ENCODE measurements at regions not wholly inside any gene's neighbourhood (a gene's known extent, or its start where the extent isn't known, plus 50 kb on each side); places are given as distances from the start of the nearest gene placed in this dataset.

- no peaks in the 10 kb centered on the region for H4K20me1 ChIP-seq (ENCODE audit: low read length)
- H3K27me3 ChIP-seq (ENCODE audit: low read length) = peaks cover 21% of the 10 kb centered on the region
- H3K4me2 ChIP-seq (ENCODE audit: low read length) = no peak overlapping the region
- H3K9ac ChIP-seq (ENCODE audit: low read length) = no peak overlapping the region
- intact Hi-C loops (cut with micrococcal nuclease) = no loop called here
- H3K36me3 ChIP-seq (ENCODE audit: low read depth, low read length) = no peaks in the 10 kb centered on the region
- no peaks in the 10 kb centered on the region for H3K9me3 ChIP-seq (ENCODE audit: low read length)
- H3K4me3 ChIP-seq (ENCODE audit: low read length) = no peak overlapping the region
- no peak for ATAC-seq
- no peak overlapping the region for H3K27ac ChIP-seq (ENCODE audit: low read length)
- no peaks in the 10 kb centered on the region for H3F3A ChIP-seq (ENCODE audit: low read length, unreplicated experiment)
- no peak overlapping the region for H2AFZ ChIP-seq (ENCODE audit: low read length)
- POLR2A ChIA-PET (ENCODE audit: unreplicated experiment) = no interaction called here
- no peaks in the 10 kb centered on the region for H3K9me2 ChIP-seq (replicated peaks; ENCODE audit: low read length)
- TF ChIP-seq CTCF (conservative IDR thresholded peaks at IDR 0.05; ENCODE audit: low read depth, low read length) = no peak
- no peak for TF ChIP-seq EZH2 (IDR thresholded peaks at IDR 0.05; ENCODE audit: low read length, unreplicated experiment)
- TF ChIP-seq EZH2phosphoT487 (IDR thresholded peaks at IDR 0.05; ENCODE audit: borderline replicate concordance, low read length) = no peak
- no peaks in the 10 kb centered on the region for H3K4me1 ChIP-seq (ENCODE audit: insufficient read depth, low read length)
- CTCF ChIA-PET = no interaction called here
- H3K79me2 ChIP-seq (ENCODE audit: low read length) = no peaks in the 10 kb centered on the region
- BruUV-seq (replicated peaks) = no TSS peak
- DNase-seq = no peak
Measured at GRCh38 chr5:52520171-52520570, 267.5 kb upstream of the ITGA1 start.

GRCh38 chr5:52521236-52521635 is 266.5 kb upstream of the ITGA1 start:
- no peaks in the 10 kb centered on the region for H3K36me3 ChIP-seq (ENCODE audit: low read depth, low read length)
- ATAC-seq = no peak
- CTCF ChIA-PET = no interaction called here
- no peaks in the 10 kb centered on the region for H3K9me2 ChIP-seq (replicated peaks; ENCODE audit: low read length)
- POLR2A ChIA-PET (ENCODE audit: unreplicated experiment) = no interaction called here
- BruUV-seq (replicated peaks) = no TSS peak
- H2AFZ ChIP-seq (ENCODE audit: low read length) = no peak overlapping the region
- no peaks in the 10 kb centered on the region for H4K20me1 ChIP-seq (ENCODE audit: low read length)
- TF ChIP-seq EZH2phosphoT487 (IDR thresholded peaks at IDR 0.05; ENCODE audit: borderline replicate concordance, low read length) (no peak), CTCF (conservative IDR thresholded peaks at IDR 0.05; ENCODE audit: low read depth, low read length) (no peak), EZH2 (IDR thresholded peaks at IDR 0.05; ENCODE audit: low read length, unreplicated experiment) (no peak)
- no peaks in the 10 kb centered on the region for H3F3A ChIP-seq (ENCODE audit: low read length, unreplicated experiment)
- H3K9me3 ChIP-seq (ENCODE audit: low read length) = no peaks in the 10 kb centered on the region
- H3K79me2 ChIP-seq (ENCODE audit: low read length) = no peaks in the 10 kb centered on the region
- no peak overlapping the region for H3K4me3 ChIP-seq (ENCODE audit: low read length)
- H3K27me3 ChIP-seq (ENCODE audit: low read length) = peaks cover 22% of the 10 kb centered on the region
- no peak overlapping the region for H3K4me2 ChIP-seq (ENCODE audit: low read length)
- H3K4me1 ChIP-seq (ENCODE audit: insufficient read depth, low read length) = no peaks in the 10 kb centered on the region
- intact Hi-C loops (cut with micrococcal nuclease) = no loop called here
- H3K27ac ChIP-seq (ENCODE audit: low read length) = no peak overlapping the region
- no peak for DNase-seq
- no peak overlapping the region for H3K9ac ChIP-seq (ENCODE audit: low read length)

GRCh38 chr5:52523701-52524100 is 264.0 kb upstream of the ITGA1 start:
- Histone ChIP-seq H4K20me1 (ENCODE audit: low read length) (no peaks in the 10 kb centered on the region), H3K9me2 (replicated peaks; ENCODE audit: low read length) (no peaks in the 10 kb centered on the region), H3K4me2 (ENCODE audit: low read length) (no peak overlapping the region), H3K4me3 (ENCODE audit: low read length) (no peak overlapping the region), H3K9me3 (ENCODE audit: low read length) (no peaks in the 10 kb centered on the region), H3K79me2 (ENCODE audit: low read length) (no peaks in the 10 kb centered on the region), H3K9ac (ENCODE audit: low read length) (no peak overlapping the region), H3K36me3 (ENCODE audit: low read depth, low read length) (no peaks in the 10 kb centered on the region), H3K4me1 (ENCODE audit: insufficient read depth, low read length) (no peaks in the 10 kb centered on the region), H3F3A (ENCODE audit: low read length, unreplicated experiment) (no peaks in the 10 kb centered on the region), H2AFZ (ENCODE audit: low read length) (no peak overlapping the region), H3K27ac (ENCODE audit: low read length) (no peak overlapping the region), H3K27me3 (ENCODE audit: low read length) (peaks cover 26% of the 10 kb centered on the region)
- no peak for ATAC-seq
- DNase-seq = no peak
- BruUV-seq (replicated peaks) = no TSS peak
- ChIA-PET POLR2A (ENCODE audit: unreplicated experiment) (no interaction called here), CTCF (no interaction called here)
- intact Hi-C loops (cut with micrococcal nuclease) = no loop called here
- TF ChIP-seq CTCF (conservative IDR thresholded peaks at IDR 0.05; ENCODE audit: low read depth, low read length) = no peak
- TF ChIP-seq EZH2 (IDR thresholded peaks at IDR 0.05; ENCODE audit: low read length, unreplicated experiment) = no peak
- TF ChIP-seq EZH2phosphoT487 (IDR thresholded peaks at IDR 0.05; ENCODE audit: borderline replicate concordance, low read length) = no peak

Data from PC-3 (cell line).